Lower leg skin (tissue), 4 donors: ENCODE measurements at regions not wholly inside any gene's neighbourhood (a gene's known extent, or its start where the extent isn't known, plus 50 kb on each side); places are given as distances from the start of the nearest gene placed in this dataset.

Experiments used
- DNase-seq, 2 donors: peaks; one replicate each; pipeline ENCODE4 v3.0.0-alpha.2; 2019; ENCODE audit warnings: low spot score in 2 of 2
- H3K4me3 ChIP-seq: fragments of 200-600 bp; sonication (generic); 2 replicates; pipeline ENCODE4 v1.5.1; 2017; ENCODE audit warnings: mild to moderate bottlenecking, low read depth; ENCODE audit not compliant: poor library complexity, severe bottlenecking
- CTCF ChIP-seq, 3 donors: fragments of 450-650 bp; IDR thresholded peaks; one replicate each; pipeline ENCODE4 v1.5.1; 2016; ENCODE audit warnings: antibody characterized with exemption in 3 of 3, mild to moderate bottlenecking in 3 of 3, moderate library complexity in 2 of 3
- POLR2A ChIP-seq, 2 donors: fragments of 450-650 bp; IDR thresholded peaks; one replicate each; pipeline ENCODE4 v1.6.1; 2016 to 2017; ENCODE audit warnings: antibody characterized with exemption in 2 of 2, mild to moderate bottlenecking in 1 of 2, moderate library complexity in 1 of 2
- WGBS, 2 donors: methylation state at CpG; one replicate each; pipeline ENCODE4 v1.1.5; 2018; 5-methylcytosine and 5-hydroxymethylcytosine counted together
- intact Hi-C: fragments of 100-400 bp; cut with DNase I; formaldehyde crosslinking; loops from one replicate; pipeline ENCODE4 v1.15.0; 2023; ENCODE audit warnings: low total_unique reads

DNA sequence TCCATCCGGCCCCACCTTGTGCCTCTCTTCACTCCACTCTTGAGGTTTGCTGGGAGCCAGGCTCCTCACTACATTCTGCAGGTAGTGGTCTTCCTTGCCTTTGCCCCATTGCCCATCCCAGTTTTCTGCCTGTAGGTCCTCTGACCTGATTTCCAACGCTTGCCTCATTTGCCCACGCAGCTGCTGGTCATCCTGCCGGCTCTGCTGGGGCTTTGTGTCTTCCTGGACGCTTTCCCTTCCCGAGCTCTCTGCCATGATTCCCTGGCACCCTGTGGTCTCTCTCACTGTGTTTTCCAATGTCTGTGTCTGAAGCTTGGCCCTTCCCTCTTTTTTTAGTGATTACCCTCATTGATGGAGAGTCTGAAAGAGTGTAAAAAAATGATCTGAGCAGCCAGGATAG is 451.6 kb downstream of the UTRN start:
- 96% methylated on average over 6 of the region's 6 CpGs for WGBS, 2 donors
- no peak for TF ChIP-seq POLR2A (IDR thresholded peaks at IDR 0.05)
- TF ChIP-seq CTCF (IDR thresholded peaks at IDR 0.05): no peak
- no peak overlapping the region for H3K4me3 ChIP-seq
- intact Hi-C loops: no loop called here
- DNase-seq: no peak

GRCh38 chr6:144737998-144738397 is 452.9 kb downstream of the UTRN start:
- intact Hi-C loops: no loop called here
- no peak for DNase-seq
- TF ChIP-seq CTCF (IDR thresholded peaks at IDR 0.05): no peak
- no peak for TF ChIP-seq POLR2A (IDR thresholded peaks at IDR 0.05)
- 81 to 83% methylated on average over 4 of the region's 4 CpGs for WGBS, 2 donors
- H3K4me3 ChIP-seq: no peak overlapping the region

DNA sequence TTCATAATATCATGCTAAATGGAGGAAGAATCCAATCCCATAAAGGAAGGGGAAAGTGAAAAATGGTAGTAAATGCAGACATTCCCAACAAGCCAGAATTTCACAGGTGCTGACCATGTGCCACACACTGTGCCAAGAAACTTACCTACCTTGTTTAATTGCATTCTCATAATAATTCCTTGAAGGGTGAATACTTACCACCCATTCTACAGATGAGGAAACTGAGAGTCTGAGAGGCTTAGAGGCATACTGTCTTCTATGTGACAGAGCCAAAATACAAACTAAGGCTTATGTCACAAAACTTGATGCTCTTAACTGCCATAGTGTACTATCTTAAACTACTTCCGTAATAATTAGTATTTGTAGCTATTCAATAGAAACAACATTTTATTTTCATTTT is 454.7 kb downstream of the UTRN start:
- intact Hi-C loops: no loop called here
- 100% methylated on average over 1 of the region's 1 CpG for WGBS, 2 donors

DNA sequence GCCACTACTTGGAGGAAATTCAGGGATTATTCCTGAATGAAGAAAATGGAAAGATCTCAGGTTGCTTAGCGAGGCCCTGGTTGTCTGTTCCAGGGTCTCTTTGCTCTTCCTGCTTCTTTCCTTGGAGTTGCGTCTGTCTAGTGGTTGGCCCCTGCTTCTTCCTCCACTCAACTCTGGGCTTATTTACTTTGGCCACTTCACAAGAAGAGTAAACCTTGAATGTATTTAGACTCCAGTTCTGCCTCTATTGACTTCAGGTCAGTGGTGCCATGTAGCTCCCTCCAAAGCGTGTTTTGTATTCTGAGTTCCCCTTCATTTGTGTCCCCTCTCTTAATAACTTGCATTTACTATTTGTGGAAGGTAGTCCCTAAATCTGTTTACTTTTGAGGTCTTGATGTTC is 456.5 kb downstream of the UTRN start:
- H3K4me3 ChIP-seq: no peak overlapping the region
- TF ChIP-seq POLR2A (IDR thresholded peaks at IDR 0.05) (no peak), CTCF (IDR thresholded peaks at IDR 0.05) (no peak)
- DNase-seq: no peak
- 94 to 98% methylated on average over 3 of the region's 3 CpGs for WGBS, 2 donors
- intact Hi-C loops: no loop called here

More for the DNA sequence above, 454.7 kb downstream of the UTRN start:
- no peak for DNase-seq
- TF ChIP-seq CTCF (IDR thresholded peaks at IDR 0.05) (no peak), POLR2A (IDR thresholded peaks at IDR 0.05) (no peak)
- no peak overlapping the region for H3K4me3 ChIP-seq

DNA sequence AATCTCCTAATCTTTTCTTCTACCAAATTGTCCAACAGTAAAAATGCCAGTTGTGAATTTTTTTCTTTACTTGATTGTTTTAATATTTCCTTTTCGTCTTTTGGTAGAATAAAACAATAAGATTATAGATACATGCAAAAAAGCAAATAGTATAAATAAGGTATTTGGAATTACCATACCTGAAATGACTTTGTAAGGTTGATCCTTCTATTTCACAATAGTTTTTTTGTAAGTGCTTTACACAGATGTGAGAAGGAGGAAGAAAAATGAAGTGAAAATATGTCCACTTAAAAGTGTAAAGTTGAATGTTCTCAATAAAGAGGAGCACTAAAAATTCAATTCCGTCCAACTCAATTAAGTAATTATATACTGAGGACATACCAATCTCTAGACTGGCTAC is 457.6 kb downstream of the UTRN start:
- intact Hi-C loops: no loop called here
- WGBS, 2 donors: 95 to 96% methylated on average over 2 of the region's 2 CpGs
- H3K4me3 ChIP-seq: no peak overlapping the region
- TF ChIP-seq POLR2A (IDR thresholded peaks at IDR 0.05) (no peak), CTCF (IDR thresholded peaks at IDR 0.05) (no peak)
- no peak for DNase-seq

- TF ChIP-seq POLR2A (IDR thresholded peaks at IDR 0.05): no peak
- TF ChIP-seq CTCF (IDR thresholded peaks at IDR 0.05): no peak
- WGBS, 2 donors: 78 to 80% methylated on average over 3 of the region's 3 CpGs
- DNase-seq: no peak
- H3K4me3 ChIP-seq: no peak overlapping the region
- intact Hi-C loops: no loop called here
Observed at GRCh38 chr6:144744720-144745119, 459.6 kb downstream of the UTRN start.
